ENCODE measurements at regions not wholly inside any gene's neighbourhood (a gene's known extent, or its start where the extent isn't known, plus 50 kb on each side); places are given as distances from the start of the nearest gene placed in this dataset.

- no peak overlapping the region for H3K4me3 ChIP-seq (ENCODE audit: control insufficient read depth in 2 of 3, extremely low read depth in 1 of 3, insufficient read depth in 2 of 3, low read depth in 1 of 3, low read length in 3 of 3)
- H4K20me1 ChIP-seq (ENCODE audit: control insufficient read depth, extremely low read depth, insufficient read depth, low read length): no peaks in the 10 kb centered on the region
- no peak for DNase-seq (ENCODE audit: low read depth, low spot score)
- H3K9me1 ChIP-seq (ENCODE audit: control insufficient read depth, extremely low read depth, insufficient read depth, low read length): no peaks in the 10 kb centered on the region
- H3K9me3 ChIP-seq (ENCODE audit: control insufficient read depth, low read depth, low read length): no peaks in the 10 kb centered on the region
- TF ChIP-seq EZH2 (IDR thresholded peaks at IDR 0.05; ENCODE audit: low read length) (no peak), CTCF (optimal IDR thresholded peaks at IDR 0.05 in 1 of 3, IDR thresholded peaks at IDR 0.05 in 1 of 3, conservative IDR thresholded peaks at IDR 0.05 in 1 of 3; ENCODE audit: extremely low read depth in 1 of 3, insufficient read depth in 2 of 3, low read length in 3 of 3) (peak in 2 of 3 experiments; percentile 36)
- peak; percentile 23 for FAIRE-seq
- H3K4me2 ChIP-seq (ENCODE audit: control insufficient read depth, extremely low read depth, insufficient read depth, low read depth, low read length): peak overlapping the region; percentile 17
- peaks cover 3% of the 10 kb centered on the region for H3K27me3 ChIP-seq (ENCODE audit: control insufficient read depth, extremely low read depth, insufficient read depth, low read length)
- no peaks in the 10 kb centered on the region for H3K79me2 ChIP-seq (ENCODE audit: control insufficient read depth, insufficient read depth, low read length)
- peaks cover 14% of the 10 kb centered on the region for H3K4me1 ChIP-seq (ENCODE audit: control insufficient read depth, extremely low read depth, insufficient read depth, low read length)
- dilution Hi-C loops (cut with MboI; ENCODE audit: extremely low pct_ligation_motif_present, low sequenced_read_pairs): no loop called here
- H3K9ac ChIP-seq (ENCODE audit: control insufficient read depth, extremely low read depth, insufficient read depth, low read length): no peak overlapping the region
- H2AFZ ChIP-seq (ENCODE audit: control insufficient read depth, low read length): no peak overlapping the region
- H3K36me3 ChIP-seq (ENCODE audit: control insufficient read depth in 2 of 2, extremely low read depth in 1 of 2, insufficient read depth in 2 of 2, low read length in 2 of 2): no peaks in the 10 kb centered on the region
- no peak overlapping the region for H3K27ac ChIP-seq (ENCODE audit: control insufficient read depth, insufficient read depth, low read length)
These were observed 188.9 kb downstream of the CAND1 start for GRCh38 chr12:67457778-67458665.

- H3K4me2 ChIP-seq (ENCODE audit: control insufficient read depth, extremely low read depth, insufficient read depth, low read depth, low read length): no peak overlapping the region
- no peak for FAIRE-seq
- dilution Hi-C loops (cut with MboI; ENCODE audit: extremely low pct_ligation_motif_present, low sequenced_read_pairs): no loop called here
These were observed 189.4 kb upstream of the DYRK2 start for GRCh38 chr12:67459173-67459572.

More at GRCh38 chr12:67459173-67459572, 189.4 kb upstream of the DYRK2 start:
- Histone ChIP-seq H3K9me1 (ENCODE audit: control insufficient read depth, extremely low read depth, insufficient read depth, low read length) (no peaks in the 10 kb centered on the region), H3K9me3 (ENCODE audit: control insufficient read depth, low read depth, low read length) (no peaks in the 10 kb centered on the region), H3K4me3 (ENCODE audit: control insufficient read depth in 2 of 3, extremely low read depth in 1 of 3, insufficient read depth in 2 of 3, low read depth in 1 of 3, low read length in 3 of 3) (no peak overlapping the region), H3K27ac (ENCODE audit: control insufficient read depth, insufficient read depth, low read length) (no peak overlapping the region), H3K36me3 (ENCODE audit: control insufficient read depth in 2 of 2, extremely low read depth in 1 of 2, insufficient read depth in 2 of 2, low read length in 2 of 2) (no peaks in the 10 kb centered on the region), H2AFZ (ENCODE audit: control insufficient read depth, low read length) (no peak overlapping the region), H3K9ac (ENCODE audit: control insufficient read depth, extremely low read depth, insufficient read depth, low read length) (no peak overlapping the region), H4K20me1 (ENCODE audit: control insufficient read depth, extremely low read depth, insufficient read depth, low read length) (no peaks in the 10 kb centered on the region), H3K79me2 (ENCODE audit: control insufficient read depth, insufficient read depth, low read length) (no peaks in the 10 kb centered on the region), H3K27me3 (ENCODE audit: control insufficient read depth, extremely low read depth, insufficient read depth, low read length) (peaks cover 3% of the 10 kb centered on the region), H3K4me1 (ENCODE audit: control insufficient read depth, extremely low read depth, insufficient read depth, low read length) (peaks cover 14% of the 10 kb centered on the region)
- TF ChIP-seq EZH2 (IDR thresholded peaks at IDR 0.05; ENCODE audit: low read length): no peak
- no peak for TF ChIP-seq CTCF (optimal IDR thresholded peaks at IDR 0.05 in 1 of 3, IDR thresholded peaks at IDR 0.05 in 1 of 3, conservative IDR thresholded peaks at IDR 0.05 in 1 of 3; ENCODE audit: extremely low read depth in 1 of 3, insufficient read depth in 2 of 3, low read length in 3 of 3)
- no peak for DNase-seq (ENCODE audit: low read depth, low spot score)

All from keratinocyte (primary cell).